ENCODE measurements at regions not wholly inside any gene's neighbourhood (a gene's known extent, or its start where the extent isn't known, plus 50 kb on each side); places are given as distances from the start of the nearest gene placed in this dataset.

DNA sequence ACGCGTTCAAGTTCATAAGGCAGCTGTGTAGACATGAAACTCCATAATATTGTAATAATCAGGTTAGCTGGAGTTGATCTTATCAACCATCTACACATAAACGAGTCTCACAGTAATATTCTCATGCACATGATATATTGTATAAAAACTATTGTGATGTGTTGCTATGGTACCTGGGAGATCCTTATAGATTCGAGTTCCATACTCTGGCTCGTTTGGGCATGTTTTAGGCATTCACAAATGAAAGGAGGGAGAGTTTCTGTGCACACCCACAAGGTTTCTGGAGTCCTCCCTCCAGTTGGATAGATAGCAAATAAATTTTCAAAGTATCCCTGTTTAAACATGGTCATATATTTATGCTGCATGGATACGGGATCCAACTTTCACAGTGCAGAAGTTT is 567.5 kb upstream of the SLC35B3 start:
- H3K27me3 ChIP-seq = no peaks in the 10 kb centered on the region
- no peak overlapping the region for H3K27ac ChIP-seq
- no peaks in the 10 kb centered on the region for H3K4me1 ChIP-seq
- no peaks in the 10 kb centered on the region for H3K9me3 ChIP-seq
- TF ChIP-seq, protein P1, sequence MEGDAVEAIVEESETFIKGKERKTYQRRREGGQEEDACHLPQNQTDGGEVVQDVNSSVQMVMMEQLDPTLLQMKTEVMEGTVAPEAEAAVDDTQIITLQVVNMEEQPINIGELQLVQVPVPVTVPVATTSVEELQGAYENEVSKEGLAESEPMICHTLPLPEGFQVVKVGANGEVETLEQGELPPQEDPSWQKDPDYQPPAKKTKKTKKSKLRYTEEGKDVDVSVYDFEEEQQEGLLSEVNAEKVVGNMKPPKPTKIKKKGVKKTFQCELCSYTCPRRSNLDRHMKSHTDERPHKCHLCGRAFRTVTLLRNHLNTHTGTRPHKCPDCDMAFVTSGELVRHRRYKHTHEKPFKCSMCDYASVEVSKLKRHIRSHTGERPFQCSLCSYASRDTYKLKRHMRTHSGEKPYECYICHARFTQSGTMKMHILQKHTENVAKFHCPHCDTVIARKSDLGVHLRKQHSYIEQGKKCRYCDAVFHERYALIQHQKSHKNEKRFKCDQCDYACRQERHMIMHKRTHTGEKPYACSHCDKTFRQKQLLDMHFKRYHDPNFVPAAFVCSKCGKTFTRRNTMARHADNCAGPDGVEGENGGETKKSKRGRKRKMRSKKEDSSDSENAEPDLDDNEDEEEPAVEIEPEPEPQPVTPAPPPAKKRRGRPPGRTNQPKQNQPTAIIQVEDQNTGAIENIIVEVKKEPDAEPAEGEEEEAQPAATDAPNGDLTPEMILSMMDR (IDR thresholded peaks at IDR 0.05) = no peak
- H3K4me3 ChIP-seq = no peak overlapping the region
- H3K36me3 ChIP-seq = no peaks in the 10 kb centered on the region
- no peak for DNase-seq (ENCODE audit: low spot score)

DNA sequence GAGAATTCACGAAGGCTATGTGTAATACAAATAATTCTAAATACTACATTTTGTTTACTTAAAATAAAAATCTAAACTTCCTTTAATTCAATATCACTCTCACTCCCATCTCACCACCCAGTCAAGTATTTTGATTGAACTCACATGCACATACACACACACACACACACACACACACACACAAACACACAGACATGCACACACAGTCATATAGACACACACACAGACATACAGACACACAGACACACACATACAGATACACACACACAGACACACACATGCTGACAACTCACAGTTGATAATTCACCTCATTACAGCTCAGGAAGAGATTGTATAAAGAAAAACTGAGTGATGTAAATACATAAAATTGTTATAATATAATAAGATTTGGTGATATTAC is 559.8 kb upstream of the SLC35B3 start:
- no peak for DNase-seq (ENCODE audit: low spot score)
- Histone ChIP-seq H3K9me3 (no peaks in the 10 kb centered on the region), H3K4me3 (no peak overlapping the region), H3K4me1 (no peaks in the 10 kb centered on the region), H3K36me3 (no peaks in the 10 kb centered on the region), H3K27me3 (no peaks in the 10 kb centered on the region), H3K27ac (no peak overlapping the region)
- TF ChIP-seq, protein P1 (IDR thresholded peaks at IDR 0.05) = no peak

DNA sequence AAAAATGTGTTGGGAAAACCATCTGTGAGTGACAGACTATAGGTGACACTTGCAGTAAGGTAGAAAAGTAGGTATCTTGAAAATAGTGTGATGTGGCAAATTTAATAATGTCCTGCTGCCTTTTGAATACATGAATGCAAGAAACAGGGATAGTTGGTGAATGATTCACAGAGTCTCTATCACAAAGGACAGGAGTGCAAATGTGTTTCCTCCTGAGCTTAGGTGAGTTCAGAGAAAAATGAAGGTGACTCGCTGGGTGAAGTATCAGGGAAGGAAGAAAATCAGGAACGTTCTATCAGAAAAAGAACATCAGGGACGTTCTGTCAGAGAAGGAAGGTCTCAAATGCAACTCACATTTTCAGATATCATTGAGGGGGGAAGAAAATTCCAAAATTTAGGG is 557.8 kb upstream of the SLC35B3 start:
- Histone ChIP-seq H3K4me1 (no peaks in the 10 kb centered on the region), H3K4me3 (no peak overlapping the region), H3K27me3 (no peaks in the 10 kb centered on the region), H3K9me3 (no peaks in the 10 kb centered on the region), H3K36me3 (no peaks in the 10 kb centered on the region), H3K27ac (no peak overlapping the region)
- TF ChIP-seq, protein P1 (IDR thresholded peaks at IDR 0.05) = no peak
- no peak for DNase-seq (ENCODE audit: low spot score)

DNA sequence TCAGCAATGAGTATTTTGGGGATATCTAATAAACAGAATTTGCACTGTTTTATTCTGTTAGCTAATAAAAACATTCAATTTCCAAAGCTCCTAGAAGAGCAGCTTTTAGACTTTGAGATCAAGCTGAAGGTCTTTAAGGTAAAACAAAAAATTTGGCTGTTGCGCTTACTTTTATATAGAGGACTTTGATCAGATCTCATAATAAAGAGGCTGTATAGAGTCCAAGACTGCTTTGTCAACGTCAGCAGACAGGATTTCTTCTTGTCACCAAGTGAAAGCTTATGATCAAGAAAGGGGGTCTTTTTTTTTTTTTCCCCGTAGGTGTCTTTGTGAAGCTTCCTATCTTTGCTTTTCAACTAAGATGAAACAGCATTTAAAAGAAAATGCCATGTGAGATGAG is 556.5 kb upstream of the SLC35B3 start:
- H3K27ac ChIP-seq = no peak overlapping the region
- no peak for DNase-seq (ENCODE audit: low spot score)
- TF ChIP-seq, protein P1 (IDR thresholded peaks at IDR 0.05) = no peak
- H3K36me3 ChIP-seq = no peaks in the 10 kb centered on the region
- H3K4me1 ChIP-seq = no peaks in the 10 kb centered on the region
- no peak overlapping the region for H3K4me3 ChIP-seq
- H3K9me3 ChIP-seq = no peaks in the 10 kb centered on the region
- H3K27me3 ChIP-seq = no peaks in the 10 kb centered on the region

DNA sequence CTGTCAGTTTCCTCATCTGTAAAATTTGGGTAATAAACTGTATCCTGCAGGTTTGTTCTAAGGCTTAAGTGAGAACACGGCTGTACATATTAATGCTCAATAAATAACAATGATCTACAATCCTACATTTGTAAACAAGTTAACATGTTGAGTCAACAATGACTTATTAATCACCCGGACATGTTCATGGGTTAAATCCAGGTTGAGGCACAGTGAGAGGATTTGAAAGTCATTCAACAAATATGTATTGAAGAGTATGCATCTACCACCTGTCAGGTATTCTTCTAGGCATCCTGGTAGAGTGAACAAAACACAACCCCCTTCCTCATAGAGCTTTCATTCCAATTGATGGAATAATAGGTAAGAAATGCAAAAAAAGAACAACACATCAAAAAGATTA is 554.7 kb upstream of the SLC35B3 start:
- Histone ChIP-seq H3K36me3 (no peaks in the 10 kb centered on the region), H3K4me1 (no peaks in the 10 kb centered on the region)

DNA sequence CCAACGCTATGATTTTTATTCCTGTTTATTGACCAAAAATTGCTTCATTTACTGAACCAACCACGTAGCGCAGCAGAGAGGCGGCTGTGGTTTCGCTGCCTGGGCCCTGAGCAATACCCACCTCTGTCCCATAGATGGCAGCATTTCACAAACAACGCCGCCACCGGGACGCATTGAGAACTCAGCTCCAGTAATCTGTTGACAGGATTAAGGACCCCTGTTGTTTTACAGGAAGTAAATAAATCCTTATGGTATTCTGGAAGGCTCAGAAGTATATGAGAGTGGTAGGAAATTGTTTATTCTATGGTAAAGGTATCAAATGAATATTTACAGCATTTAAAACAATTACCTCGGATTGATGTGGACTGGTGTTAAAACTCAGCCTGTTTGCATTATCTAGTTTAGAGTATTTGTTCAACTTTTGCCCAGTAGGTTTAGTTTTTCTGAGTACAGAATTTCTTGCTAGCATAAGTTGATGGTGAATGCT is 547.9 kb upstream of the SLC35B3 start:
- Histone ChIP-seq H3K4me3 (no peak overlapping the region), H3K27me3 (no peaks in the 10 kb centered on the region), H3K4me1 (no peaks in the 10 kb centered on the region), H3K36me3 (no peaks in the 10 kb centered on the region), H3K9me3 (no peaks in the 10 kb centered on the region), H3K27ac (no peak overlapping the region)
- TF ChIP-seq, protein P1 (IDR thresholded peaks at IDR 0.05) = peak; percentile 83 to 96
- DNase-seq (ENCODE audit: low spot score) = peak; percentile 66

More for the DNA sequence above, 554.7 kb upstream of the SLC35B3 start:
- Histone ChIP-seq H3K27ac (no peak overlapping the region), H3K27me3 (no peaks in the 10 kb centered on the region), H3K4me3 (no peak overlapping the region), H3K9me3 (no peaks in the 10 kb centered on the region)
- TF ChIP-seq, protein P1 (IDR thresholded peaks at IDR 0.05) = no peak
- no peak for DNase-seq (ENCODE audit: low spot score)
